H1 (cell line): ENCODE measurements at regions not wholly inside any gene's neighbourhood (a gene's known extent, or its start where the extent isn't known, plus 50 kb on each side); places are given as distances from the start of the nearest gene placed in this dataset.

Experiments
- CTCF ChIA-PET: fragments of 300-600 bp; sonication (Branson Sonifier 250); formaldehyde crosslinking; loops from one replicate; lab custom pipeline; 2021; ENCODE audit not compliant: partially characterized antibody; lab: Charles Lee
- POLR2A ChIA-PET: fragments of 300-600 bp; sonication (Branson Sonifier 250); formaldehyde crosslinking; loops from one replicate; lab custom pipeline; 2021; ENCODE audit warnings: inconsistent platforms; ENCODE audit not compliant: partially characterized antibody; lab: Charles Lee
- DNase-seq, 2 experiments: peaks; one replicate each; pipeline versions ENCODE4 v3.0.0 to v3.0.0-alpha.2; 2010 to 2022; ENCODE audit warnings: low spot score in 2 of 2, low read depth in 1 of 2, mixed read lengths in 1 of 2
- FAIRE-seq: peaks from 2 replicates; lab custom pipeline; 2011; peaks lifted over from hg19 to GRCh38; lab: Jason Lieb, UNC
- H2AFZ ChIP-seq: 2 replicates; pipeline ENCODE4 v1.8.1; 2012; ENCODE audit warnings: low read length, inconsistent platforms
- H2AK5ac ChIP-seq: 2 replicates; pipeline ENCODE4 v1.6.1; 2013; ENCODE audit warnings: low read depth, low read length
- H2BK120ac ChIP-seq: replicated peaks from 2 replicates; pipeline ENCODE3; 2013; ENCODE audit warnings: low read depth, low read length, inconsistent platforms
- H2BK12ac ChIP-seq: 2 replicates; pipeline ENCODE4 v1.6.1; 2013; ENCODE audit warnings: low read depth, low read length
- H2BK15ac ChIP-seq: 2 replicates; pipeline ENCODE4 v1.6.1; 2013; ENCODE audit warnings: low read length
- H2BK20ac ChIP-seq: 2 replicates; pipeline ENCODE4 v1.6.1; 2013; ENCODE audit warnings: low read length
- H2BK5ac ChIP-seq: 2 replicates; pipeline ENCODE4 v1.6.1; 2013; ENCODE audit warnings: low read depth, low read length
- H3K14ac ChIP-seq: 2 replicates; pipeline ENCODE4 v1.6.1; 2013; ENCODE audit warnings: inconsistent platforms; ENCODE audit not compliant: insufficient read length
- H3K18ac ChIP-seq: 2 replicates; pipeline ENCODE4 v1.6.1; 2013; ENCODE audit warnings: low read length; ENCODE audit errors: extremely low read depth
- H3K23ac ChIP-seq: 2 replicates; pipeline ENCODE4 v1.6.1; 2013; ENCODE audit warnings: inconsistent platforms; ENCODE audit not compliant: insufficient read length
- H3K23me2 ChIP-seq: 2 replicates; pipeline ENCODE4 v1.6.1; 2013; ENCODE audit warnings: low read depth, low read length
- H3K27ac ChIP-seq: 2 replicates; pipeline ENCODE4 v1.6.1; 2011; ENCODE audit warnings: low read depth, low read length, inconsistent platforms
- H3K27me3 ChIP-seq, 4 experiments: replicated peaks in 1 of 4; 1 replicate in 1 of 4; 2 replicates in 3 of 4; pipeline versions ENCODE4 v1.6.1 to v1.8.1; 2011 to 2013; ENCODE audit warnings: low read length in 3 of 4, mild to moderate bottlenecking in 3 of 4, inconsistent platforms in 2 of 4, mixed read lengths in 2 of 4, moderate library complexity in 1 of 4; ENCODE audit not compliant: control insufficient read depth in 3 of 4, insufficient read depth in 3 of 4; ENCODE audit errors: extremely low read depth in 1 of 4
- H3K36me3 ChIP-seq, 4 experiments: 2 replicates each; pipeline versions ENCODE4 v1.6.1 to v1.8.1; 2011 to 2013; ENCODE audit warnings: mild to moderate bottlenecking in 4 of 4, low read length in 3 of 4, moderate library complexity in 2 of 4, control low read depth in 1 of 4, inconsistent platforms in 1 of 4; ENCODE audit not compliant: insufficient read depth in 4 of 4, control insufficient read depth in 2 of 4
- H3K4ac ChIP-seq: replicated peaks from 2 replicates; pipeline ENCODE3; 2013; ENCODE audit warnings: low read length, low read depth, mixed read lengths, inconsistent platforms; ENCODE audit not compliant: insufficient read length
- H3K4me1 ChIP-seq, 4 experiments: replicated peaks in 1 of 4; 1 replicate in 1 of 4; 2 replicates in 3 of 4; pipeline versions ENCODE4 v1.6.1 to v1.8.1; 2011 to 2013; ENCODE audit warnings: low read length in 3 of 4, inconsistent platforms in 2 of 4, mixed read lengths in 1 of 4; ENCODE audit not compliant: insufficient read depth in 4 of 4, control insufficient read depth in 3 of 4
- H3K4me2 ChIP-seq, 2 experiments: 2 replicates each; pipeline versions ENCODE4 v1.6.1 to v1.8.1; 2011 to 2013; ENCODE audit warnings: low read depth in 2 of 2, low read length in 2 of 2, control low read depth in 1 of 2, inconsistent platforms in 1 of 2, mild to moderate bottlenecking in 1 of 2; ENCODE audit not compliant: insufficient read depth in 1 of 2
- H3K4me3 ChIP-seq, 4 experiments: fragments of 200-600, 300-600 bp in 1 of 4; sonication (generic), shearing (Covaris generic), sonication (Bioruptor Twin) in 1 of 4; 2 replicates each; pipeline versions ENCODE4 v1.5.1 to v1.8.1; 2011 to 2016; ENCODE audit warnings: low read length in 4 of 4, low read depth in 3 of 4, control low read depth in 2 of 4, inconsistent platforms in 2 of 4, mild to moderate bottlenecking in 2 of 4, mixed read lengths in 1 of 4, moderate library complexity in 1 of 4; ENCODE audit not compliant: insufficient read depth in 2 of 4; ENCODE audit errors: extremely low read depth in 1 of 4
- H3K56ac ChIP-seq: replicated peaks from 2 replicates; pipeline ENCODE3; 2013; ENCODE audit warnings: low read depth, mild to moderate bottlenecking, mixed read lengths, low read length, inconsistent platforms; ENCODE audit not compliant: insufficient read length
- H3K79me1 ChIP-seq: 2 replicates; pipeline ENCODE4 v1.6.1; 2013; ENCODE audit warnings: low read depth, low read length, control low read depth
- H3K79me2 ChIP-seq, 2 experiments: 2 replicates each; pipeline versions ENCODE4 v1.6.1 to v1.8.1; 2012 to 2013; ENCODE audit warnings: low read length in 2 of 2, mild to moderate bottlenecking in 2 of 2, inconsistent platforms in 1 of 2; ENCODE audit not compliant: insufficient read depth in 2 of 2, control insufficient read depth in 1 of 2
- H3K9ac ChIP-seq, 4 experiments: replicated peaks in 1 of 4; 1 replicate in 1 of 4; 2 replicates in 3 of 4; pipeline versions ENCODE4 v1.6.1 to v1.8.1; 2011 to 2013; ENCODE audit warnings: low read depth in 3 of 4, low read length in 3 of 4, control low read depth in 2 of 4, mild to moderate bottlenecking in 2 of 4, moderate library complexity in 2 of 4, inconsistent platforms in 1 of 4; ENCODE audit errors: extremely low read depth in 1 of 4
- H3K9me3 ChIP-seq, 2 experiments: 2 replicates each; pipeline versions ENCODE4 v1.6.1 to v1.8.1; 2012 to 2013; ENCODE audit warnings: mild to moderate bottlenecking in 2 of 2, moderate library complexity in 2 of 2, control low read depth in 1 of 2, inconsistent platforms in 1 of 2, low read depth in 1 of 2, low read length in 1 of 2, mixed read lengths in 1 of 2; ENCODE audit not compliant: insufficient read depth in 2 of 2
- H4K20me1 ChIP-seq, 2 experiments: replicated peaks in 1 of 2; 2 replicates each; pipeline versions ENCODE3 to v1.8.1; 2011 to 2013; ENCODE audit warnings: inconsistent platforms in 2 of 2, low read length in 2 of 2, mild to moderate bottlenecking in 1 of 2; ENCODE audit not compliant: insufficient read depth in 2 of 2, control insufficient read depth in 1 of 2
- H4K5ac ChIP-seq: 2 replicates; pipeline ENCODE4 v1.6.1; 2013; ENCODE audit warnings: low read length, low read depth, mixed read lengths, inconsistent platforms; ENCODE audit not compliant: insufficient read length
- H4K8ac ChIP-seq: 2 replicates; pipeline ENCODE4 v1.8.0; 2013; ENCODE audit warnings: mild to moderate bottlenecking, moderate library complexity, low read length, inconsistent platforms; ENCODE audit not compliant: insufficient read depth; ENCODE audit errors: extremely low read depth
- H4K91ac ChIP-seq: replicated peaks from 2 replicates; pipeline ENCODE3; 2013; ENCODE audit warnings: low read length, mixed read lengths, inconsistent platforms; ENCODE audit not compliant: insufficient read length
- EP300 ChIP-seq, 2 experiments: IDR thresholded peaks; 1 replicate in 1 of 2; 2 replicates in 1 of 2; pipeline ENCODE4 v1.6.1; 2011 to 2012; ENCODE audit warnings: low read depth in 2 of 2, low read length in 2 of 2, mild to moderate bottlenecking in 2 of 2, borderline replicate concordance in 1 of 2, inconsistent platforms in 1 of 2, moderate library complexity in 1 of 2
- KDM4A ChIP-seq: IDR thresholded peaks from one replicate; pipeline ENCODE4 v1.7.1; 2012; ENCODE audit warnings: low read depth, mild to moderate bottlenecking, moderate library complexity, low read length, inconsistent platforms; ENCODE audit not compliant: severe bottlenecking
- MAFK ChIP-seq: IDR thresholded peaks from 2 replicates; pipeline ENCODE4 v1.6.1; 2012; ENCODE audit warnings: low read depth, mild to moderate bottlenecking, improper control_type of control experiment, low read length
- PHF8 ChIP-seq: fragments of 200-600 bp; sonication (generic); conservative IDR thresholded peaks from 2 replicates; pipeline ENCODE4 v1.7.1; 2012; ENCODE audit warnings: low read depth, mild to moderate bottlenecking, inconsistent platforms, low read length, moderate library complexity
- WGBS, 2 experiments: shearing (Covaris generic) in 1 of 2; methylation state at CpG; one replicate each; pipeline versions ENCODE4 v1.1.6 to v1.1.7; 2013 to 2015; ENCODE audit warnings: low lambda C conversion rate in 2 of 2, mixed read lengths in 2 of 2, inconsistent platforms in 1 of 2, low coverage in 1 of 2, missing lambda C conversion rate in 1 of 2; ENCODE audit not compliant: insufficient replicate concordance in 2 of 2, insufficient coverage in 1 of 2, insufficient read length in 1 of 2; ENCODE audit errors: extremely low coverage in 1 of 2, missing lambda C conversion rate in 1 of 2; 5-methylcytosine and 5-hydroxymethylcytosine counted together

DNA sequence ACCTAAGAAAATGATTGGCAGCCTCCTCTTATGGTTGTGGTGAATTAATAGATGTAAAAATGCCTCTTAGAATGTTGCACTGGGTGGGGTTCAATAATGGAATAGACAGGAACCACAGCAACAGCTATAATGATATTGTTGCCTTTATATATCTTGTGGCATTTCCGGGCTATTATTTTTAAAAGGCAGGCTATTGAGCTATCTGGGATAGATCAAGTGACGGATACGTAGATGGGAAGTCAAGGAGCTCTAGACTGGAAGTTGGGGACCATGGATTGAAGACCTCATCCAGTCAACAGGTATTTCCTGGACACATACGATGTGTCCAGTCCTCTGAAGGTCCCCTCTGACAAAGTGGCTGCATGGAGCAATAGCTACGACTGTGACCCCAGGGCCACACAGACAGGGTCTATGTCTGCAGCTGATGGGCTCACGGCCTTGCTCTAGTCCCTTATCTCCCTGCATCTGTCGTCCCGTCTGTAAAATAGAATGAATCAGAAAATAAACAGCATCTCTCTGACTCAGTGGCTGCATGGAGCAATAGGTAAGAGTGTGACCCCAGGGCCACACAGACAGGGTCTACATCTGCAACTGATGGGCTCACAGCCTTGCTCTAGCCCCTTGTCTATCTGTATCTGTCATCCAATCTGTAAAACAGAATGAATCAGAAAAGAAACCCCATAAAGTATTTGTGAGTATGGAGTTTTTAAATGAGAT lies 117.7 kb upstream of the FOXF1 start:
- no peak overlapping the region for H3K14ac ChIP-seq
- no peak overlapping the region for H3K56ac ChIP-seq
- H2BK20ac ChIP-seq: no peak overlapping the region
- no peak overlapping the region for H2AFZ ChIP-seq
- H3K4me1 ChIP-seq: peaks cover 0 to 3% (median 0%) of the 10 kb centered on the region in 4 experiments; a peak in 1 of 7 replicates
- H3K23ac ChIP-seq: no peak overlapping the region
- no peak overlapping the region; the same call in 1 of the 2 replicates for H2AK5ac ChIP-seq
- CTCF ChIA-PET: interaction anchor here (1.2 to 3.2 kb wide), 5 partner anchors 8 to 149 kb away, joined by 3 to 8 read pairs (median 4); no protein-coding TSS in a partner anchor
- peaks cover 0 to 3% of the 10 kb centered on the region in 2 experiments for H4K20me1 ChIP-seq
- H4K8ac ChIP-seq: no peak overlapping the region
- H4K5ac ChIP-seq: no peak overlapping the region
- no peak overlapping the region for H3K9ac ChIP-seq
- peaks cover 6% of the 10 kb centered on the region; the same call in 1 of the 2 replicates for H3K23me2 ChIP-seq
- H3K4me2 ChIP-seq: no peak overlapping the region
- no peak overlapping the region for H3K4me3 ChIP-seq
- no peak overlapping the region for H3K4ac ChIP-seq
- no peak overlapping the region for H2BK15ac ChIP-seq
- H3K18ac ChIP-seq: no peak overlapping the region
- DNase-seq (no peak), FAIRE-seq (no peak)
- no peaks in the 10 kb centered on the region for H3K79me2 ChIP-seq
- POLR2A ChIA-PET: no interaction called here
- no peak overlapping the region for H4K91ac ChIP-seq
- no peak for TF ChIP-seq KDM4A
- no peak for TF ChIP-seq PHF8
- no peak for TF ChIP-seq MAFK
- no peak for TF ChIP-seq EP300 (IDR thresholded peaks at IDR 0.05; ENCODE audit: borderline replicate concordance in 1 of 2, low read depth in 2 of 2, low read length in 2 of 2)
- no peaks in the 10 kb centered on the region for H3K79me1 ChIP-seq
- H2BK120ac ChIP-seq: no peak overlapping the region
- H3K9me3 ChIP-seq: no peaks in the 10 kb centered on the region
- no peak overlapping the region; the same call in 1 of the 2 replicates for H3K27ac ChIP-seq
- 83% methylated on average over 8 of the region's 8 CpGs; no CpG with 5 or more reads in 1 of the 2 experiments for WGBS, 2 experiments
- no peak overlapping the region for H2BK5ac ChIP-seq
- no peak overlapping the region for H2BK12ac ChIP-seq
- no peaks in the 10 kb centered on the region for H3K27me3 ChIP-seq
- no peaks in the 10 kb centered on the region; a peak in 1 of 8 replicates for H3K36me3 ChIP-seq
